ENCODE measurements at regions not wholly inside any gene's neighbourhood (a gene's known extent, or its start where the extent isn't known, plus 50 kb on each side); places are given as distances from the start of the nearest gene placed in this dataset.
"Not testable (repeated sequence)": the region's sequence is repeated elsewhere in the genome, so short reads cannot be mapped to it uniquely, and the experiment has no call there.

- no peak for DNase-seq (ENCODE audit: low read depth in 2 of 2)
These were observed 119.8 kb downstream of the LRATD1 start for GRCh38 chr2:14752295-14752694.

DNA sequence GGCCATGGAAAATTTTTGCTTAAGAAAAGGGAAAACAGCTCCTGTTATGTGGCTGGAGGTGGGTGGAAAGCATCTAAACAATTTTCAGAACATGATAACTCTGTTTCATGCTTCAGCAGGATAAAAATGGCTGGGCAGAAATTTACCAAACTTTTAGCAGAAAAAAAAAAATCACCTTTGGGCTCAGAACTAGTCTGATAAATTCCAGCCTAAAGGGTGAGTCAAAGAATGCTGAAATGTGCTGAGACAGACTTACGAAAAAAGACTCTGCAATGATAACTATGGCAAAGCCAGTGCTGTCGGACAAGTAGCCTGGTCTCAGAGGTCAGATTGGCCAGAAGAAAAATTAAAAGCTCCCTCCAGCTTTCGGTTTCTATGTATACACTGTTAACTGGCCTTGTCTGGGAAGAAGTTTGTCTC is 123.6 kb downstream of the LRATD1 start:
- DNase-seq (ENCODE audit: low read depth in 2 of 2), result no peak

GRCh38 chr2:14756981-14757657 is 124.6 kb downstream of the LRATD1 start:
- no peak for DNase-seq (ENCODE audit: low read depth in 2 of 2)

DNA sequence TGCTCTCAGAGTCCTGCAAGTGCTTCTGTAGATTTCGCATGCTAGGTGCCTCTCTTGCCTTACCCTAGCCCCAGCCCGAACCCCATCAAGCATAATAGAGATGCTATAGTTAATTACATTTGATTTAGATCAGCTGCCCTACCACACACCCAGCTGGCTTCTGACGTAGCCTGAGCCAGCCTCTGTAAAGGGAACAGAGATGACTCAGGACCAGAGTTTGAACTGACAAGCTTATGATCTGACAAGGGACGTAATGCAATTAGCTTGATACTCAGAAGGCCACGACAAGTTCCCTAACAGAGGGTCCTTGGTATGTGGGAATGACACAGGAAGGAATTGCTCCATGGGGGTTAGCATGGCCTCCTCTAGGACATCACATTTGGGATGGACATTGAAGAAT is 126.6 kb downstream of the LRATD1 start:
- no peak for DNase-seq (ENCODE audit: low read depth in 2 of 2)

- DNase-seq (ENCODE audit: low read depth in 2 of 2), result no peak
These were observed 127.7 kb downstream of the LRATD1 start for GRCh38 chr2:14760169-14760568.

DNA sequence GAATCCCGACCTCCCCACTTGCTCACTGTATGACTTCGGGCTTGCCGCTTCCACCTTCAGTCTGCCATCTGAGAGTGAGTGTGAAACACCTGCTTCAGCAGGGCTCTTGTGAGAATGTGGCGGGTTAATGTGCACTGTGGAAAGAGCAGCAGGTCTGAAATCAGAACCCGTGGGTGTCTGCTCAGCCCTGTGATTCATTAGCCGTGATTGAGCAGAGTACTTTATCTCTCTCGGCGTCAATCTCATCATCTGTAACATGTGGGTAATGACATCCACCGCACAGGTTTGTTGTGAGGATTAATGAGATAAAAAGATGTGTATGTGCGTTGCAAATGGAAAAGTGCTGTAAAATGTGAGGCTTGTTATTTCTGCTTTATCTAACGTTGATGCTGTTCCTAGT is 128.6 kb downstream of the LRATD1 start:
- DNase-seq (ENCODE audit: low read depth in 2 of 2), result no peak

DNA sequence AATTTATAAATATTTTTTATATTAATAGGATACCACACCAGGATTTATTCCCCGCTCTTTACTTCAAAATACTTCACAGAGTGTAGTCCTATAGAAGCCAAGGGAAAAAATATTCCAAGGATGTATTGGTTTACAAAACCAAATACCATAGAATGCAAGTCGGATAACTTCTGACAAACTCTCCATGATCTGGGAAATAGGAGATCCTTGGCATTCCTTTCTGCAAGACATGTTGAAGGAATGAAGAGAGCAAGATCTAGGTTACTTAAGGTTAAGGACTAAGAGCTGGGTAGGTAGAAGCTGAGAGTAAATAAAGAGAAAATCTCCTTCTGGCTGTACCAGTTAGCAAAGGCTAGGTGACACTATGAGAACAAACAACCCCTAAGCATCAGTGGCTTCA is 141.2 kb downstream of the LRATD1 start:
- DNase-seq (ENCODE audit: low read depth in 2 of 2), result no peak

DNA sequence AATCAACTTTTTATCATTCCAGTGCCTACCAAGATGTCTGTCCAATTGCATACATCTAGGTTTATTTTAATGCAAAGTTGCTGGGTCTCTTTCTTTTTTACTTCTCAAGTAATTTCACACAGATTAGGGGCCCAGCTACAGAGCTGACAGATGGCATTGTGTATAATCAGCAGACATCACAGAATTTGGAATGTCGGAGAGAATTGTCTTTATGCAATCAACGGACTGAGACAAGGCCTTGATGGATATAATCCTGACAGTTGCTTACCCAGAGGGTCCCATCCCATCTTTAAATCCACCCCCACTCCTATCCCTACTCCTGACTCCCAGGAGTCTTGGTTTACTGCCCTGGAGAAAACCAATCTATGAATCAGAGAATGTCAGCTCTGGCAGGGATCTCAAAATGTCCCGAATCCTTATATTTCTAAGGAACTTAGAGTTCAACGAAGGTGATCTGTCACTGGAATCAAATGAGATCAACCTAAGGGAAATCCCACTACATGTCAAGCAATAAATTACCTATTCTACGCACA is 142.0 kb downstream of the LRATD1 start:
- DNase-seq (ENCODE audit: low read depth in 2 of 2), result no peak

DNA sequence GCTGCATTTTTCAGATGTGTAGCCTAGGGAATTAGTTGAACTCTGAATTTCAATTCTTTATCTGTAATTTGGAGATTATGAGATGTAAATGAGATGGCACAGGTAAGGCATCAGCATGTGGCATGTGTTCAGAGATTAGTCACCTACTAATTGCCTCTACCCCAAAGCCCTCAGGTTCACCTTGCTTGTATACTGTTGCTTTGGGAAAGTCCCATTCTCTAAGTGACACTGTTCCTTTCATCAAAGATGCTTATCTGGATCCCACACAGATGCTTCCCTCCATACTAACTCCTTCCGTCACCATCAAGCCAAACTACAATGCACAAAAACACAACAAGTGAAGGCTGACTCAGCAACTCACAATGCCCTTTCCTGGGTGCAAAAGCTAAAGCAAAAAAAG is 143.7 kb downstream of the LRATD1 start:
- DNase-seq (ENCODE audit: low read depth in 2 of 2), result no peak

GRCh38 chr2:14778015-14778414 is 145.5 kb downstream of the LRATD1 start:
- DNase-seq (ENCODE audit: low read depth in 2 of 2), result no peak

DNA sequence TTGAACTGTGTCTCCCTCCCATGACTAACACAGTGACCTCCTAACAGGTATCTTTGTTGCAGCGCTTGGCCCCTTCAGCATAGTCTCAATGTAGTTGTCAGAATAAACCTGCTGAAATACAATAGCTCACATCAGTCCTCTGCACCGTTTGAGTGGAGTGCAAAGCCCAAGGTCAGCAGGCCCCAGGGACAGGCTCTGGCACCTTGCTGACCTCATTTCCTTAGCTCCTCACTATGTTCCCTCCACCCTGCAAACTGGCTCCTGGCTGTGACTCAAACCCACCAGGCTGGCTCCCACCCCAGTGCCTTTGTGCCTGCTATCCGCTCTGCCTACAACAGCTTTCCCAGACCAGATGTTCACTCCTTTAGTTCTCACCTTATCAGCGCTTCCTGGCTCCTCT is 146.7 kb downstream of the LRATD1 start:
- no peak for DNase-seq (ENCODE audit: low read depth in 2 of 2)

DNA sequence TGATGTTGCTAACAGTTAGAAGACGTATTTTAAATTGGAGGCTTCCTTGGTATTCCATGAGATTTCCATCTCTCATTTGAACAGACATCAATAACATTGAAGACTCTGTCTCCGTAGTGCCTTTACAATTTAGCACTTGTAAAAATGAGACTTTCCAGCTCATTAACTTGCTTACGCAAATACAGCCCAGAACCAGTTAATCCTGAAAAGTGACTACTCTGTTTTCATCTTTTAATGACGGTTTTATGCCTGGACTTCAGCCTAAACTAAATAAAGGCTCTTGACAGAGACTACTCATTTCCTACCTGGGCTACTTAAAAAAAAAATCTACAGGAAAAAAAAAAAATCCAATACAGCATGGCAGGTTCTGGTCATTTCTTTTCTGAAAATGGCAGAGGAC is 148.6 kb downstream of the LRATD1 start:
- DNase-seq (ENCODE audit: low read depth in 2 of 2), result no peak

DNA sequence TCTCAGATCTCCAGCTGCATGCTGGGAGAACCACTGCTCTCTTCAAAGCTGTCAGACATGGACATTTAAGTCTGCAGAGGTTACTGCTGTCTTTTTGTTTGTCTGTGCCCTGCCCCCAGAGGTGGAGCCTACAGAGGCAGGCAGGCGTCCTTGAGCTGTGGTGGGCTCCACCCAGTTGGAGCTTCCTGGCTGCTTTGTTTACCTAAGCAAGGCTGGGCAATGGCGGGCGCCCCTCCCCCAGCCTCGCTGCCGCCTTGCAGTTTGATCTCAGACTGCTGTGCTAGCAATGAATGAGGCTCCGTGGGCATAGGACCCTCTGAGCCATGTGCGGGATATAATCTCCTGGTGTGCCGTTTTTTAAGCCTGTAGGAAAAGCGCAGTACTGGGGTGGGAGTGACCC is 156.3 kb downstream of the LRATD1 start:
- not testable (repeated sequence) for DNase-seq (ENCODE audit: low read depth in 2 of 2)

DNA sequence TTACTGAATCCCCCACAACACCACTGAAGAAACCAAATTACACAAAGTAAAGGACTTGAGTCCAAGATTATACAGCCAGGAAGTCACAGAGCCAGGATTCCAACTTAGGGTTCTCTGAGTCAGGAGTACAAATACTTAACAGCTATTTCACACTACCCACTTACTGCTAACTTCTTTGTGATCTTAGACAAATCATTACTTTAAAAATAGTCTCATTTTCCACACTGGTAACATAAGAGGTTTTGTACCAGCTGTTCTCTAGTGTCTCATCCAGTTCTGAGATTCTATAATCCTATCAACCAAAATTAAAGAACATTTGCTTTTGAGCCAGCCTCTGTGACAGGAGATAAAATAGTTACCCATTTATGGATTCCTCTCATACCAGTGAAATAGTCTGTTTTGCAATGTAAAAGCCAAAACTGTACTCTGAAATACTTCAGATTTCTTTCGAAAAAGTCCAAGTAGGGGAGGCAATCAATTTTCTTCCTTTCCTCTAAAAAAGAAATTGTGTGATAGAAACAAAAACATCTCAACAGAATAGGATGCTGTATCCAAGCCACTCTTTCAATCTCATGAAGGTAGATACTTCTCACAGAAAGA is 157.6 kb downstream of the LRATD1 start:
- no peak for DNase-seq (ENCODE audit: low read depth in 2 of 2)

- DNase-seq (ENCODE audit: low read depth in 2 of 2), result no peak
These were observed 171.5 kb downstream of the LRATD1 start for GRCh38 chr2:14803994-14804393.

DNA sequence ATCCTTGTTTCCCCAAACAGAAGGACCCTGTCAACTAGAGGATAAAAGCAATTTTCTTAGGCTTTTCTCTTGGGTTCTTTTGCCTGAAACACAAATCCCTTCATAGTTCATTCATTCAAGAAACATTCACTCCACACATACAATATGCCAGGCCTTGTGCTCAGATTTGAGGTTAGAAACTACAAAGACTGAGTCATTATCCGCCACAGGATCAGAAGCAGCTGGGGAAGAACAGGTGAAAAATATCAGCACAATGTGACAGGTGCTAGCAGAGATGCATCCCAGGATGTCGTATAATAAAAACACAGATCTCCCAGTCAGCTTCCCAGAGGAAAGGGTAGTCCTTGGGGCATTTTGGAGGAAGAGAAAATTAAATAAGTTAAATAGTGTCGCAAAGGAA is 172.4 kb downstream of the LRATD1 start:
- DNase-seq (ENCODE audit: low read depth in 2 of 2), result no peak

- no peak for DNase-seq (ENCODE audit: low read depth in 2 of 2)
These were observed 174.1 kb downstream of the LRATD1 start for GRCh38 chr2:14806613-14807012.

GRCh38 chr2:14815201-14815600 is 182.7 kb downstream of the LRATD1 start:
- no peak for DNase-seq (ENCODE audit: low read depth in 2 of 2)

- DNase-seq (ENCODE audit: low read depth in 2 of 2), result no peak
These were observed 183.8 kb downstream of the LRATD1 start for GRCh38 chr2:14816069-14817060.

GRCh38 chr2:14817848-14818247 is 185.3 kb downstream of the LRATD1 start:
- no peak for DNase-seq (ENCODE audit: low read depth in 2 of 2)

DNA sequence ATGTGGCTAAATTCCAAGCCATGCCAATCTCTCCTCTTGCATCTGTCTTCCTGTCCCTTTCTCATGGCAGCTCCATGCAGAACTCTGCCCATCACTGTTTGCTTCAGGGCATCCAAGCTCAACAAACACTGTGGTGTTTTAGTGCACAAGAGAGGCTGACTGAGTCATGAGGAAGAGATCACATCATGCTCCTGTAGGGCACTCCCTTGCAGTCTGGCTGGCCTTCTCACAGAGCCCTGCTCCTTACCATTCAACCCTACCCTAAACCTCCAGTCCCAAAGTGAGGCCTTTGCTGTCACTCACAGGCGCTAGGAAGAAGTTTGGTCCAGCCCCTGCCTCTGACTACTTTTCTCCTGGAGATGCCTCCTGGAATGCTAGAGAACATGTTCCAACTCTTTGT is 194.0 kb downstream of the LRATD1 start:
- no peak for DNase-seq (ENCODE audit: low read depth in 2 of 2)
